ENCODE measurements at regions not wholly inside any gene's neighbourhood (a gene's known extent, or its start where the extent isn't known, plus 50 kb on each side); places are given as distances from the start of the nearest gene placed in this dataset.
"Not testable (repeated sequence)": the region's sequence is repeated elsewhere in the genome, so short reads cannot be mapped to it uniquely, and the experiment has no call there.

DNA sequence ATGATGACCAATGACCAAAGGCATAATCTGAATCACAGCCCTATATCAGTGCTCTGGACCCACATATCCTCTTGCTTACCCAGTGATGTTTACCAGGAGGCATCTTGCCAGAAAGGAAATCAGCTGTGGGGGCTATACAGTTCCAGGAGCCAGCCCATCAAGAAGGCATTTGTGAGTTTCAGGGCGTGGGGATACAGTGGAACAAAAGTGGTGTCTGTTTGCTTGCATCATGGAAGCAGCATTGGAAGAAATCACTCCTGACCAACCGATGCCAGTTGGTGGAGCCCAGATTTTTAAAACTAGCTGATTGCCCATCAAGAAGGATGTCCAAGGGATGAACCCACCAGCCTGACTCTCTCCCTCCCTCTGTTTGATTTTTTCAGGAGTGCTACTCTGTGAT, 106.5 kb upstream of the EGFLAM start:
- no peak for DNase-seq (ENCODE audit: low read depth in 4 of 4, low spot score in 3 of 4)

- DNase-seq (ENCODE audit: low read depth in 4 of 4, low spot score in 3 of 4): no peak
These were observed 108.6 kb upstream of the EGFLAM start for GRCh38 chr5:38149815-38150195.

DNA sequence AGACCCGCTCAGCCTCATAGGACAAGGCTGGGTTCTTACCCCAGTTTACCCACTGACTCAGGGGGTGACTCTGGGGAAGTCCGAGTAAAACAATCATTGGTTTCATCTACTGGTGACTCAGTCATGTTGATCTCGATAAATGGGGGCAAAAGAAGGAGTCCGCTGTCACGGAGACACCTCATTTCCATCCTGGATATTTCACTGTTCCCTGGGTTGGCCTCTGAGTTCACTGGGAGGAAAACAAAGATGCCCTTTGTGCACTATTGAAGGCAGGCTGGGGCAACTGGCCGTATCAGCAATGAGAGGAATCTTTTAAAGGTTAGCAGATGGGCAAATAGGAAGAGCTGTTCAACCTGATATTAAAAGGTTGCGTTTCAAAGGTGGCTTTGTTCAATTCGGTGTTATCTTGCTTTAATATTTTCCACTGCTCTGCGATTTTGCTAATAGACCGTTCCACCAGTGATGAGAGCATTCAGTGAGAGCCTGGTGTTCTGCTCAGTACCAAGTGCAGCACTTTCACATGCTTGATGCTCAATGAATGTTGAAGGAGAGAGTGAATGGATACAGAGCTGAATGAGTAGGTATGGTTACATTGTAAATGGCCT, 110.2 kb upstream of the EGFLAM start:
- DNase-seq (ENCODE audit: low read depth in 4 of 4, low spot score in 3 of 4): no peak

GRCh38 chr5:38143384-38143783, 115.0 kb upstream of the EGFLAM start:
- no peak for DNase-seq (ENCODE audit: low read depth in 4 of 4, low spot score in 3 of 4)

GRCh38 chr5:38141665-38142064, 116.7 kb upstream of the EGFLAM start:
- no peak for DNase-seq (ENCODE audit: low read depth in 4 of 4, low spot score in 3 of 4)

- no peak for DNase-seq (ENCODE audit: low read depth in 4 of 4, low spot score in 3 of 4)
These were observed 119.8 kb upstream of the EGFLAM start for GRCh38 chr5:38138574-38138973.

DNA sequence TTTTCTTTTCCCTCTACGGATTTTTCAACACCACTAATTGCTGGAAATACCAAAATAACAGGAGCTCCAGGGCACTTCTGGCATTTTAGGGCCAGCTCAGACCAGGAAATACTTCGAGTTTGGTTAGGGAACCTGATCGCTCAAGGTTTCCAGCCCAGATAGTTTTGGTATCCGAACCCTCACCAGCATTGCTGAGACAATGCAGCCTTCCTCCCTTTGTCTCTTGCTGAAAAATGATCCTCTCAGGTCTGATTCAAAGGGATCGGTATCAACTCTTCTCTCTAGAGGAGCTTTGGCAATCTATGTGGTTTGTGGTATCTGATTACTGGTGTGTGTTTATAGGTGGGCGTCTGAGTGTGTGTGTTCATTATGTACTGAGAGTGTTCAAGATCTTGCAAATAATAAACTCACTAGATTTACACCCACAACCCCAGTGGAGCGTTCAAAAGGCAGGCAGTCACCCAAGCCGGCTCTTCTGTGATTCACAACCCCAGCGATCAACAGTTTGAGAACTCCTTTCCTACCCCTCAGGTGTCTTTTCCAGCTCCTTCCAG, 122.8 kb upstream of the EGFLAM start:
- no peak for DNase-seq (ENCODE audit: low read depth in 4 of 4, low spot score in 3 of 4)

DNA sequence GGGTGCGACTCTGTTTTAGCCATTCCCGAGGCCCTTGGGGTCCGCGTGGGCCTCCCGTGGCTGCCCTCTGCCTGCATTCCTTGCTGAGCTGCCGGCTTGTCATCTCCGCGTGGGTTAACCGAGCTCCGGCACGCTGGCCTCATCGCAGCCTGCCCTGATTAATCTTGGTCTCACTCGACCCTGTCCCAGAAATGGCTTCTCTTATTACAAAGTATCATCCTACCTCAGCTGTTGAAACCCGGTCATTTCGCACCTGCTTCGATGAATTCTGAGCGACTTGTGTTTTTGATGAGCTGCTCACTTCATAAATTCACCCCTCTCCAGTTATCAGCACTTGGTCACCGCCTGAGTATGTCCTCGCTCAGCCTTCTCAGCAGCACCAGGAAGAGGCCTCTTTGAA, 123.5 kb upstream of the EGFLAM start:
- DNase-seq (ENCODE audit: low read depth in 4 of 4, low spot score in 3 of 4): no peak

- DNase-seq (ENCODE audit: low read depth in 4 of 4, low spot score in 3 of 4): not testable (repeated sequence)
These were observed 124.1 kb upstream of the EGFLAM start for GRCh38 chr5:38134294-38134693.

GRCh38 chr5:38131686-38132085, 126.7 kb upstream of the EGFLAM start:
- no peak for DNase-seq (ENCODE audit: low read depth in 4 of 4, low spot score in 3 of 4)

DNA sequence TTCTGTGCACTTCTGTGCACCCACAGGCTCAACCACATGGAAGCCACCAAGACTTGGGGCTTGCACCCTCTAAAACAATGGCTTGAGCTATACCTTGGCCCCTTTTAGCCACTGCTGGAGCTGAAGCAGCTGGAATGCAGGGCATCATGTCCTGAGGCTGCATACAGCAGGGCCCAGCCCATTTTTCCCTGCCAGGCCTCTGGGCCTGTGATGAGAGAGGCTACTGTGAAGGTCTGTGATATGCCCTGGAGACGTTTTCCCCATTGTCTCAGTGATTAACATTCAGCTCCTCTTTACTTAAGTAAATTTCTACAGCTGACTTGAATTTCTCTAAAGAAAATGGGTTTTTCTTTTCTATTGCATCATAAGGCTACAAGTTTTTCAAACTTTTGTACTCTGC, 134.0 kb upstream of the EGFLAM start:
- DNase-seq (ENCODE audit: low read depth in 4 of 4, low spot score in 3 of 4): no peak

DNA sequence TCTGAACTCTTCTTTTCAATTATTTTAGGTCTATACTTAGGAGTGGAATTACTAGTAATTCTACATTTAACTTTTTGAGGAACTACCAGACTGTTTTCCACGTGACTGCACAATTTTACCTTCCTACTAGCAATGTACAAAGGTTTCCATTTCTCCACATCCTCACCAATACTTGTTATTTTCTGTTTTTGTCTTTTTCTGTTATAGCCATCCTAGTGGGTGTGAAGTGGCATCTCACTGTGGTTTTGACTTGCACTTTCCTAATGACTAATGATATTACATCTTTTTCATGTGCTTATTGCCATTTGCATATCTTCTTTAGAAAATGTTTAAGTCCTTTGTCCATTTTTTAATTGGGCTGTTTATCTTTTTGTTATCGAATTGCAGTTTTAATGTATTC, 136.9 kb upstream of the EGFLAM start:
- DNase-seq (ENCODE audit: low read depth in 4 of 4, low spot score in 3 of 4): no peak

DNA sequence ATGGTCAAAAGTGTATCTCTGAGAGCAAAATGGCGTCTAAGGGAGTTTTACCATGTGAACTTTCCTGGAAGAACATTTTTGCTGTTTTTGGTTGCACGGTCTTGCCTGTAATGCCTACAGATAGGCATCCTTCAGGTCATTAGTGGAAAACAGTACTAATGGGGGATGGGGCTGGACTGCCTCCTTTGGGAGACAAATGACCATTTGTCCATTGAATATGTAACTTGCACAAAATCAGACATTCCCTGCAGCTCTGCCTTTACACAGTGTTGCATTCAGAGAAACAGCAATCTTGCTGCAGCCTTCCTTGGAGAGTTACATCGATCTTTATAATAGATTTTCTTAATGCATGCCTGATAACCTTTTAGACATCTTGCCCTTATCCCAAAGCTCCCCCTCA, 138.5 kb upstream of the EGFLAM start:
- no peak for DNase-seq (ENCODE audit: low read depth in 4 of 4, low spot score in 3 of 4)

DNA sequence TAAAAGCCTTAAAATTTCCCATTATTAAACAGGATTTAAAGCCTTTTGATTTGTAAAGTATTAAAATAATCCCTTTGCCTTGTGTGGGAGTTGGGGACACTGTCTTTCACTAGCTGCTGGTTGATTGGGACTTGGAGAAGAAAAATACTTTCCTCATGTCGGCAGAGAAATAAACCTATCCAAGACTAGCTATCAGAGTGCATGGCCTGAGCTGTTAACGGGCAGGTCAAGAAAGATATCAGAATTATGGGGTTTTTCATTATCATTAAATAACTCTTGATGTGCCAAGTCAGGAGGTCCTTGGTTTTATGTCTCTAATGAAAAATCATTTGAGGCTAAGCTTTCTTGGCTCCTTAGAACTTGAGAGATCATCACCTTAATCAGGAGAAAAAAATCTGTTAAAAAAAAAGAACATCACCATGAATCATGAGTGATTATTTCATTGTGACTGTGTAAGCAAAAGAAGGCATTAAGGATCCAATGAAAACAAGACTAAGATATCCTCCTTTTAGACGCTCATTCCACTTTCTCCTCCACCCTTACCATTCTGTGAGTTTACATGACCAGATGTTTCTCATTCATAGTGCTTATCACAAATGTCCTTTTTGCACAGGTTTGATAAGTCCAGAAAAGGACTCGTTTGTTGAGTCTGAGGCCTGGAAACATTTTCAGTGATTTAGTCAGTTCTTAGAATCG, 140.4 kb upstream of the EGFLAM start:
- peak in 1 of 4 donors; percentile 29 for DNase-seq (ENCODE audit: low read depth in 4 of 4, low spot score in 3 of 4)

DNA sequence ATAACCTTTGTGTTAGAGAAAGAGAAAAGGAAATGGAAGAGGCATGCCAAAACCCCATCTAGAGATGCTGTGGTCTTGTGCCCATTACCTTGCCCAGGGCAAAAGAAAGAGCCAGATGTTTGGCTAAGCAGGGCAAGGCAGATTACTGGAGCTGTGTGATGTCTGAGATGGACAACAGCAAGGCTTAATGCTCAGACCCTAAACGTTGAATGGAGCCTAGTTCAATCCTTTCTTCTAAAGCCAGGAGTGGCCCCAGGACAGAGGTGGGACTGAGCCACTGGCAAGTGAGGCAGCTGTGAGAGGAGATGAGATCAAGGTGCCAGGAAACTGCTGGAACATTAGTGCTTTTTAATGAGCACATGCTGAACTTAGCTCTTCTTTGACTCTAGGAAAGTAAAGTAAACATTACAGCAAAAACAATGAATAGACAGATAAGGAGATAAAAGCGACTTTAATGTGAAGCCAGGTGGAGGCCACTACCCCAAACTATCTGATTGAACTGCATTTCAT, 143.0 kb upstream of the EGFLAM start:
- DNase-seq (ENCODE audit: low read depth in 4 of 4, low spot score in 3 of 4): no peak

GRCh38 chr5:38113880-38114279, 144.5 kb upstream of the EGFLAM start:
- DNase-seq (ENCODE audit: low read depth in 4 of 4, low spot score in 3 of 4): no peak

GRCh38 chr5:38113456-38113855, 144.9 kb upstream of the EGFLAM start:
- DNase-seq (ENCODE audit: low read depth in 4 of 4, low spot score in 3 of 4): no peak

DNA sequence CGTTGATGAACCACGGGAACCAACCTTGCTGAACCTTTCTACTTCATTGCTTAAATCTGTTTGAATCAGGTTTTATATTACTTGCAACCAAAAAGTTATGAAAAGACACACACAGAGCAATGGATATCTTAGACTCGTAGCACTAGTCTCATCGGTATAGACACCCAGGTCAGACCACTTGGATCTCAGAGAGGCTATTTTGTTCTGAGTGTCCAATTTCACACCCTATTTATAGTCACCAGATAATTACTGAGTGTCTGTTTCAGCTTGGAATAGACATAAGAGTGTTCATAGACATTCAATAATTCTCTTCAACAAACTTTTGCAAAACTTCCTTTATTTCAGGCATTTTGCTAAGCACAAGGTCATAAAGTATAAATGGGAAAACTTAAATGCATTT, 145.4 kb upstream of the EGFLAM start:
- DNase-seq (ENCODE audit: low read depth in 4 of 4, low spot score in 3 of 4): no peak

DNA sequence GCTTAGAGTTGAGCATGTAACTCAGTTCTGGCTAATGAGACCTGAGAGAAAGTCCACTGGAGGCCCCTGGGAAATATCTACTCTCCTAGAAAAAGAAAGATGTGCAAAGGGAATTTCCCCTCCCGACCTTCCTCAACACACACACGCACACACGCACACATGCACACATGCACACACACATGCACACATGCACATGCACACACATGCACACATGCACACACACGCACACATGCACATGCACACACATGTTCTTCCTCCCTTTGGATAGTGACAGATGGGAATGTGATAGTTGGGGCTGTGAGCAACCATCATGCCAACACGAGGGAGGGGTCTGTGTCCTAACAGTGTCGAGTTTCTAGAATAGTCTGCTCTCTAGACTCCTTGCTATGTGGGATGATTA, 148.2 kb upstream of the EGFLAM start:
- DNase-seq (ENCODE audit: low read depth in 4 of 4, low spot score in 3 of 4): no peak

DNA sequence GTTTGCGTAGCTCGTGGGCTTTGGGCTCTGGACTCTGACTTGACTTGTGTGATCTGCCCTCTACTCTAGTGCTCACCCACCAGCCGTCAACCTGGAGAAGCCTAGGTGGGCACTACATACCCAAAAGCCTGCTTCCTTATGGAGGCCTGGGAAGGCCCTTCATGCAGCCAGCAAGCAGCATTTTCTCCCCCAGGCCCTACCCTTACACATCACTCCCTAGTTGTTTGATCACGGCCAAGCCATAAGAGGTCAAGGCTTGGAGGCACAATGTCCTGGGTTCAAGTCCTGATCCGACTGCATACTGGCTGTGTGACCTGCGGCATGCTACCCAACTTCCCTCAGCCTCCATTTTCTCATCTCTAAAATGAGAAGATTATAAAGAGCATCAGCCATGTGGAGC, 151.3 kb upstream of the EGFLAM start:
- DNase-seq (ENCODE audit: low read depth in 4 of 4, low spot score in 3 of 4): no peak

DNA sequence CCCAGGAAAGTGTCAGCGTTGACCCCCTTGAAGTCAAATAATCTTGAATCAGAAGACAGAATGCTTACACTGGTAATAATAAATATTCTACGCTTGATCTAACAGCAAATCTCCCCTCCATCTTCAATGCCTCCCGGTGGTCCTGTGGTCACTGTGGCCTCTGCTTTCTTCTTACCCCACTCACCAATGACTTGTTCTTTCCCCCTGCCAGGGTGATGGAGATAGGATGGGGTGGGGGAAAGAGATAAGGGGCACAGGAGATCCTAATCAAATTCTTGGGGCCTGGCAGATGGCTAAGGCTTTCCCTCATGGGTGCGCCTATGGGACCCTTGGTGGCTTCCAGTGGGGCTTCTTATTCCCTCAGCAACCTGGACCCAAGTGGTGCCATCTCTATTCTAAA, 152.6 kb upstream of the EGFLAM start:
- no peak for DNase-seq (ENCODE audit: low read depth in 4 of 4, low spot score in 3 of 4)

DNA sequence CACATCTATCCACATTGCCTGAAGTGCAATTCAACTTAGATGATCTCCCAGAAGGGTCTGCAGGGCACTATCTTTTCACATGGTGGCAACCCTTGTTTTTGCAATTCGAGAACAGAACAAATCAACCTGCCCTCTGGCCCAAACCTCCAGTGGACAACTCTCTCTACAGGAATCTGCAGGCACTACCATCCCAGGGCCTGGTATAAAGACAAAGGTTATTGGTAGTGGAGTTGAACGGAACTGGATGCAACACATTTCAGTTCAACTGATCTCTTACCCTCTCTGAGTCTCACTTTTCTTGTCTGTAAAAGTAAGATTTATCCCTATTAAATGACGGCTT, 153.2 kb upstream of the EGFLAM start:
- DNase-seq (ENCODE audit: low read depth in 4 of 4, low spot score in 3 of 4): no peak

All from left renal pelvis (tissue), 4 donors.